Neural cell (in vitro differentiated cells): ENCODE measurements at regions not wholly inside any gene's neighbourhood (a gene's known extent, or its start where the extent isn't known, plus 50 kb on each side); places are given as distances from the start of the nearest gene placed in this dataset.

ENCODE experiments used
- CTCF ChIP-seq: fragments of 450-650 bp; IDR thresholded peaks from 2 replicates; pipeline ENCODE4 v1.5.1; 2014; ENCODE audit warnings: antibody characterized with exemption, mild to moderate bottlenecking, moderate library complexity; ENCODE audit not compliant: poor library complexity, severe bottlenecking
- EP300 ChIP-seq: fragments of 450-650 bp; conservative IDR thresholded peaks from 2 replicates; pipeline ENCODE4 v1.6.1; 2014; ENCODE audit warnings: antibody characterized with exemption, mild to moderate bottlenecking, moderate library complexity; ENCODE audit not compliant: poor library complexity, severe bottlenecking
- EZH2 ChIP-seq: fragments of 200-600, 300-800 bp; shearing (Covaris generic), sonication (generic); IDR thresholded peaks from 2 replicates; pipeline ENCODE4 v1.6.1; 2014; ENCODE audit warnings: antibody characterized with exemption, low read length, borderline replicate concordance, mild to moderate bottlenecking; ENCODE audit not compliant: insufficient read depth, poor library complexity, severe bottlenecking
- MXI1 ChIP-seq: fragments of 450-650 bp; conservative IDR thresholded peaks from 2 replicates; pipeline ENCODE4 v1.6.1; 2014; ENCODE audit warnings: antibody characterized with exemption, mild to moderate bottlenecking; ENCODE audit not compliant: poor library complexity, severe bottlenecking
- POLR2AphosphoS5 ChIP-seq: IDR thresholded peaks from 2 replicates; pipeline ENCODE4 v1.6.1; 2012
- RAD21 ChIP-seq: fragments of 450-650 bp; conservative IDR thresholded peaks from 2 replicates; pipeline ENCODE4 v1.6.1; 2014; ENCODE audit warnings: antibody characterized with exemption, mild to moderate bottlenecking, moderate library complexity
- SMC3 ChIP-seq: fragments of 450-650 bp; conservative IDR thresholded peaks from 2 replicates; pipeline ENCODE4 v1.6.1; 2014; ENCODE audit warnings: antibody characterized with exemption, mild to moderate bottlenecking, moderate library complexity; ENCODE audit not compliant: poor library complexity
- TAF1 ChIP-seq: IDR thresholded peaks from 2 replicates; pipeline ENCODE4 v1.6.1; 2012; ENCODE audit warnings: low read depth

- TF ChIP-seq CTCF: no peak
- TF ChIP-seq SMC3: no peak
- no peak for TF ChIP-seq EZH2
- TF ChIP-seq MXI1: no peak
- peak; percentile 38 for TF ChIP-seq EP300
- peak; percentile 71 for TF ChIP-seq POLR2AphosphoS5
- no peak for TF ChIP-seq RAD21
- TF ChIP-seq TAF1: no peak
These were observed 72.7 kb upstream of the H2AZ1 start for GRCh38 chr4:100022792-100023222.
